Thoracic aorta (tissue), 2 donors: ENCODE measurements at regions not wholly inside any gene's neighbourhood (a gene's known extent, or its start where the extent isn't known, plus 50 kb on each side); places are given as distances from the start of the nearest gene placed in this dataset.

ENCODE experiments used
- ATAC-seq: fragments of 150-250 bp; one replicate; pipeline ENCODE4 v1.8.0; 2017; ENCODE audit warnings: low read depth; ENCODE audit not compliant: insufficient number of reproducible peaks, low FRiP score
- DNase-seq: peaks from one replicate; pipeline ENCODE4 v3.0.0-alpha.2; 2020; ENCODE audit warnings: low spot score
- H3K27ac ChIP-seq, 2 donors: fragments of 200-600 bp; sonication (generic); 1 replicate in 1 of 2; 2 replicates in 1 of 2; pipeline ENCODE4 v1.5.1; 2016; ENCODE audit warnings: mild to moderate bottlenecking in 2 of 2, moderate library complexity in 2 of 2
- H3K27me3 ChIP-seq: fragments of 200-600 bp; sonication (generic); replicated peaks from 2 replicates; pipeline ENCODE4 v1.6.0; 2016; ENCODE audit warnings: mild to moderate bottlenecking; ENCODE audit not compliant: insufficient read depth
- H3K36me3 ChIP-seq: fragments of 200-600 bp; sonication (generic); one replicate; pipeline ENCODE4 v1.5.1; 2016
- H3K4me1 ChIP-seq, 2 donors: fragments of 200-600 bp; sonication (generic); 1 replicate in 1 of 2; 2 replicates in 1 of 2; pipeline versions ENCODE4 v1.5.1 to v1.6.0; 2016; ENCODE audit warnings: low read depth in 2 of 2, mild to moderate bottlenecking in 1 of 2; ENCODE audit not compliant: control insufficient read depth in 1 of 2
- H3K4me3 ChIP-seq: fragments of 200-600 bp; sonication (generic); 2 replicates; pipeline ENCODE4 v1.5.1; 2016; ENCODE audit warnings: mild to moderate bottlenecking
- H3K9me3 ChIP-seq: fragments of 200-600 bp; sonication (generic); 2 replicates; pipeline ENCODE4 v1.5.1; 2016
- TF ChIP-seq, protein P1 (sequence below): fragments of 200-600 bp; sonication (generic); IDR thresholded peaks from one replicate; pipeline ENCODE4 v1.5.1; 2019; ENCODE audit warnings: antibody characterized with exemption

DNA sequence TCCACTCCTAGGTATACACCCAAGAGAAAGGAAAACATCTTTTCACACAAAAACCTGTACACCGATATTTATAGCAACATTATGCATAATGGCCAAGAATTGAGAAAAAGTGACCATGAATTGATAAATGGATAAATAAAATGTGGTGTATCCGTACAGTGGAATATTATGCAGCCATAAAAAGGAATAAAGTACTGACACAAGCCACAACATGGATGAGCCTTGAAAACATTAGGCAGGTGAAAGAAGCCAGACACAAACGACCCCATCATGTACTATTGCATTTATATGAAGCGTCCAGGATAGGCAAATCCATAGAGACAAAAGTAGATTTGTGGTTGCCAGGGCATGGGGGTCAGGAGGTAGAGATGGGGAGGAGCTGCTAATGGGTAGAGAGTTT lies 64.2 kb upstream of the SLC6A6 start:
- H3K27me3 ChIP-seq = no peaks in the 10 kb centered on the region
- H3K4me3 ChIP-seq = no peak overlapping the region
- TF ChIP-seq, protein P1, sequence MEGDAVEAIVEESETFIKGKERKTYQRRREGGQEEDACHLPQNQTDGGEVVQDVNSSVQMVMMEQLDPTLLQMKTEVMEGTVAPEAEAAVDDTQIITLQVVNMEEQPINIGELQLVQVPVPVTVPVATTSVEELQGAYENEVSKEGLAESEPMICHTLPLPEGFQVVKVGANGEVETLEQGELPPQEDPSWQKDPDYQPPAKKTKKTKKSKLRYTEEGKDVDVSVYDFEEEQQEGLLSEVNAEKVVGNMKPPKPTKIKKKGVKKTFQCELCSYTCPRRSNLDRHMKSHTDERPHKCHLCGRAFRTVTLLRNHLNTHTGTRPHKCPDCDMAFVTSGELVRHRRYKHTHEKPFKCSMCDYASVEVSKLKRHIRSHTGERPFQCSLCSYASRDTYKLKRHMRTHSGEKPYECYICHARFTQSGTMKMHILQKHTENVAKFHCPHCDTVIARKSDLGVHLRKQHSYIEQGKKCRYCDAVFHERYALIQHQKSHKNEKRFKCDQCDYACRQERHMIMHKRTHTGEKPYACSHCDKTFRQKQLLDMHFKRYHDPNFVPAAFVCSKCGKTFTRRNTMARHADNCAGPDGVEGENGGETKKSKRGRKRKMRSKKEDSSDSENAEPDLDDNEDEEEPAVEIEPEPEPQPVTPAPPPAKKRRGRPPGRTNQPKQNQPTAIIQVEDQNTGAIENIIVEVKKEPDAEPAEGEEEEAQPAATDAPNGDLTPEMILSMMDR = no peak
- no peak overlapping the region for H3K27ac ChIP-seq
- H3K9me3 ChIP-seq = no peaks in the 10 kb centered on the region
- DNase-seq = no peak
- H3K36me3 ChIP-seq = no peaks in the 10 kb centered on the region
- no peak for ATAC-seq
- no peaks in the 10 kb centered on the region for H3K4me1 ChIP-seq

DNA sequence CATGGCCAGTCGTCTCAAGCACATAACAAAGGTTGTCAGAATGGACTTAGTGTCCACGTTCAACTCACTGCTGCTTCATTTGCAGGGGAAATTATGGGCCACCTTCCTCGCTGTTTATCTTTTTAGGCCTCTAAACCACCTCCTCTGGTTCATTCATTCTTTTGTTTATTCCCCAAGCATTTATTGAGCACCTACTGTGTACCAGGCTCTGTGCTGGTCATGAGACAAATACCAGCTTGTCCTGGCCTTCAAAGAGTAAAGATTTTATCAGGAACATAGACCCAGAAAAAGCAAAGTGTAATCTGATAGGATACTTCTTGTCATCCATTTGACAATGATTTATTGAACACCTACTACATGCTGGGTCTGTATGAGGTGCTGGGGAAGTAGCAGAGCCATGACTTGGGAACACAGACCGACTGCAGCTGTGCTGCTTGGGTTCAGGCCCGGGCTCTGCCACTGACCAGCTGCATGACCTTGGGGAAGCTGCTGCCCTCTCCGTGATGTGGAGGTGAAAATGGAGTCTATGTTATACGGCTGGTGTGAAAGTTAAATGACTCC lies 63.4 kb upstream of the SLC6A6 start:
- no peaks in the 10 kb centered on the region for H3K9me3 ChIP-seq
- no peak for ATAC-seq

DNA sequence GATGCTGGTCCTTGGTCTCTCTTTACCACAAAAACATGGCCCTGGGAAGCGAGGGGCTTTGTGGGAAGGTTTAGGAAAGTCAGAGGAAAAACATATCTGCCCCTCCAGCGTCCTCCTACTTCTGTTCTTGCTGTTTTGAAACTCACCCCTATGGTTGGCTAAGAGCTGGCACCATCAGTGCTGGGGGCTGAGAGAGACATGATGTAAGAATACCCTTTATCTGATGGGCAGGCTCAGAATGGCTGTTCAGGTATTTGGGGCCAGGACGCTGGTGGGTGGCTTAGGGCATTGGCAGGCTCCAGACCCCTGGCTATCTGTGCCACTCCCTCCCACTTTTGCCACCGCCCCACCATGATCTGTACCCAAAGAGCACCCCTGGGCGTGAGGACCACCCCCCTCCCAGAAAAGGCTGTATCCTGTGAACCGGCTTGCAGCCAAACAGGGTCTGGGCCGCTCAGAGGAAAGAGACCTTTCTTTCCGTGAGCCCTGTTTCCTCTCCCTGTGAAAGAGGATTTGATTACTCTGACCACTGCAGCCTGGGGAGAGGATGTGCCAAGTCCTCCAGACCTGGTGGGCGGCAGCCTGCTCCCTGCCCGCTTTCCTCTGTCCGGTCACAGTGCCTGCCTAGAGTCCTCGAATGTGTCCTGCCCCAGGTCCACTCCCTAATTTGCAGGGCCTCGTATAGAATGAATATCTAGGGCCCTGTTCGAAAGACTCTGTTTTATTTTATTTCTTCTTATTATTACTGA lies 61.3 kb upstream of the SLC6A6 start:
- Histone ChIP-seq H3K27me3 (no peaks in the 10 kb centered on the region), H3K27ac (no peak overlapping the region), H3K4me1 (no peaks in the 10 kb centered on the region), H3K9me3 (no peaks in the 10 kb centered on the region), H3K4me3 (no peak overlapping the region), H3K36me3 (no peaks in the 10 kb centered on the region)
- TF ChIP-seq, protein P1 = no peak
- ATAC-seq (no peak), DNase-seq (no peak)

More for the DNA sequence above, 63.4 kb upstream of the SLC6A6 start:
- TF ChIP-seq, protein P1 = no peak
- Histone ChIP-seq H3K36me3 (no peaks in the 10 kb centered on the region), H3K27me3 (no peaks in the 10 kb centered on the region), H3K4me1 (no peaks in the 10 kb centered on the region), H3K27ac (no peak overlapping the region), H3K4me3 (no peak overlapping the region)
- DNase-seq = no peak

DNA sequence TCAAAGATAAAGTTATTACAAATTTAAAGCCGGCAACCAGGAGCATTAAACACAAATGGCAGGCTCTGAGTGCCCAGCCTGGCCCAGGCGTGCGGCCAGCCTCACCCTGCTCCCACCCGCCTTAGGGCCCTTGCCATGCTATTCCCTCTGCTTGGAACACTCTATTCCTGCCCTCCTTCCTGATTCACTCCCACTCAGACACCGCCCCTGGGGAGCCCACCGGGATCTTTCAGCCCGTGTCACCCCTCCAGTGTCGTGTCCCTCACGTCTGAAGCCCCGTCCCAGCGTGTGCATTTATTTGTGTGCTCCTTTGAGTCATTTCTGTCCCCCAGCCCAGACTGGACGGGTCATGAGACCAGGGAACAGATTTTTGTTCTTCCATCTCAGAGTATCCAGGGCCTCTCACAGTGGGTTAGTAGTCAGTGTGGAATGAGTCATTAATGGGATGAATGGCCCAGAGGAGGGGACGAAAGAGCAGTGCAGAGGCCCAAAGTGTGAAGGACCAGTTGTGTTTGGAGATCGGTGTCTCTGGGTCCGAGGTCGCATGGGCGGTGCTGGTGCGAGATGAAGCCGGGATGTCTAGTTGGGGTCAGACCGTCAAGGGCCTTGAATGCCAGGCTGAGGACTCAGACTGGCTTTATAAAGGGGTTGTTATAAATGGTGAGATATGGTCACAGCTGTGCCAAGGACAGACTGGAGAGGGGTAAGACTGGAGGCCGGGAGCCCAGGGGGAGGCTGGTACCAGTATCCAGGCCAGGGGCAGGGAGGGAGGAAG lies 58.9 kb upstream of the SLC6A6 start:
- Histone ChIP-seq H3K27me3 (no peaks in the 10 kb centered on the region), H3K36me3 (no peaks in the 10 kb centered on the region), H3K4me3 (no peak overlapping the region), H3K27ac (no peak overlapping the region), H3K4me1 (no peaks in the 10 kb centered on the region), H3K9me3 (no peaks in the 10 kb centered on the region)
- ATAC-seq = no peak
- DNase-seq = no peak
- TF ChIP-seq, protein P1 = no peak

DNA sequence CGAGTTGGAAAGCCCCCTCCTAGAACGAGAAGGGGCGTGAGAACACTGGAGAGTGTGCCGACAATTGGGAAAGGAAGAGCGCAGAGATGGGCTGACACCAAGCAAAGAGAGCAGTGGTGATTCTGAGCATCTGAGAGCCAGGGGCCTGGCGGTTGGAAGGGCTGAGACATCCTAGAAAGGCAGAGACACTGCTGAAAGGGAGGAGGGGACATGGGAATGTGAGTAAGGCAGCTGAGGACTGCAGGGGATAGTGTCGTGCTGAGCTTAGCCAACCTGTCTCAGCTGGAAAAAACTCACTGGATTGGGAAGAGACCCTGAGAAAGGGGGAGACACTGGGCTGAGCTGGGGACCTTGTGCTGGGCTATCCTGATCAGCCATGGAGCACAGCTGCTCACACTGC lies 58.1 kb upstream of the SLC6A6 start:
- Histone ChIP-seq H3K9me3 (no peaks in the 10 kb centered on the region), H3K27ac (no peak overlapping the region), H3K4me1 (no peaks in the 10 kb centered on the region), H3K27me3 (no peaks in the 10 kb centered on the region), H3K4me3 (no peak overlapping the region), H3K36me3 (no peaks in the 10 kb centered on the region)
- TF ChIP-seq, protein P1 = no peak
- DNase-seq (no peak), ATAC-seq (no peak)
